Endometrium (tissue), 2 donors: ENCODE measurements at regions not wholly inside any gene's neighbourhood (a gene's known extent, or its start where the extent isn't known, plus 50 kb on each side); places are given as distances from the start of the nearest gene placed in this dataset.

ENCODE experiments used
- FAIRE-seq: peaks from 2 replicates; lab custom pipeline; 2012; peaks lifted over from hg19 to GRCh38; lab: Jason Lieb, UNC
- donor health status: control.
- donor health status: control.

DNA sequence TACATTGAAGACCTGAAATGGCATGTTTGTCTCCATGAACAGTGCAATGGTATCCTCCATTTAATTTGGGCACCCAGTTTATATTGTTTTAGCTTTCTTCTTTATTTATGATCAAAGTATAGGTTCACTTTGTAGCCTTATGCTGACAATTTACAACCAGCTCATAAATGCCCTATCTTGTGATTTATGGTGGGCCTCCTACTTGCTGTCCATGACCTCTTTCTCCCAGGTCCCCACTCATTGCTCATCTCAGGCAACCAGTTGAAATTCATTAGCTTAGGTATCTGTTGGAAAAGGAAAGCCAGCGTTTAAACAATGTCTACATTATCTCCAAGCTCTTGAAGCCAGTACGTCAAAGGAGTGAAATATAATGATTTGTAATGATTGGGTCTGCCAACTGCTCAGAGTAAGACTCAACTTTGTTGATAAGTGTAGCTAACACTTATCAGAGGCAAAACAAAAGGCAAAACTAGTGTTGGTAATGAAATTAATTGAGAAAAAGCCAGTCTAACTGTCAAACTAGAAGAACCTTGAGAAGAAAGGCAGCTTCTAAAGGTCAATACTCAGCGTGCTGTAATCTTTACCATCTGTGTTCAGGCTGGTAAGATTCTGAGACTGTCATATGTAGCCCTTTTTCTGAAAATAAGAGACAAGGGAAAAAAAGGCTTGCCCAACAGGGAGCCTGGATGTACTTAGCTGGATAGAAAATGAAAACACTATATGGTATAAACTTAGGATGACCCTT, 695.9 kb downstream of the EPHA4 start:
- no peak for FAIRE-seq

DNA sequence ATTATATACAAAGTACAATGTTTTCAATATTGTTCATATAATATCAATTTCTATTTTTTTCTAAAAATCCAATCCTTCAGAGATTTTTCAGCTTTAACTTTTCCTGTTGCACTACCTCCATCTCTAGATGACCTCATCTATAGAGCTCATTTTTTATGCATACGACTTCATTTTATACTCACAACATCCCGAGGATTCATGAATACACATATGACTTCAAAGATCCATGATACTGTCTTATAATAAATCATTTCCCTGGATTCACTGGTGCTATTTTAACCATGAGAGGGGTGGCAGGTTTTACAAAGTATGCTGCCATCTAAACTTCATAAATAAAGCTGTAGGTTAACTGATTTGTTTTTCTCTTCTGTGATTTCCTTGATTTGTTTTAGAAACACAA, 694.6 kb downstream of the EPHA4 start:
- FAIRE-seq = no peak

DNA sequence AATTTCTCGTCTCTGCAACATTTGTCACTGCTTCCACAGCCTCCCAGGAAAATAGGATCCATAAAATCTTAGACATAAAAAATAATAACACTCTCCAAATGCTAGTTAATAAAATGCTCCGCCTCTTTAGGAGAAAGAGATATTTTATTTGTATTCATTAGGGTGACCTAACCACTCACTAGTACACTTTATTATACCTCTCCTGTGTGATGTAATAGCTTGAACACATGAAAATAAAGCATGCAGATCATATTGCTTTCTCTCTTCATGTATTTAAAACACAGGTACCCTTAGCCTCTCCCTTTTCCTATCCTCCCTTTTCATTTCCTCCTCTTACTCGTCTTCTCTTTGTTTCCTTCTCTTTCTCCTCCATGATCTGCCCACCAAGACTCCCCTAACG, 694.2 kb downstream of the EPHA4 start:
- no peak for FAIRE-seq

DNA sequence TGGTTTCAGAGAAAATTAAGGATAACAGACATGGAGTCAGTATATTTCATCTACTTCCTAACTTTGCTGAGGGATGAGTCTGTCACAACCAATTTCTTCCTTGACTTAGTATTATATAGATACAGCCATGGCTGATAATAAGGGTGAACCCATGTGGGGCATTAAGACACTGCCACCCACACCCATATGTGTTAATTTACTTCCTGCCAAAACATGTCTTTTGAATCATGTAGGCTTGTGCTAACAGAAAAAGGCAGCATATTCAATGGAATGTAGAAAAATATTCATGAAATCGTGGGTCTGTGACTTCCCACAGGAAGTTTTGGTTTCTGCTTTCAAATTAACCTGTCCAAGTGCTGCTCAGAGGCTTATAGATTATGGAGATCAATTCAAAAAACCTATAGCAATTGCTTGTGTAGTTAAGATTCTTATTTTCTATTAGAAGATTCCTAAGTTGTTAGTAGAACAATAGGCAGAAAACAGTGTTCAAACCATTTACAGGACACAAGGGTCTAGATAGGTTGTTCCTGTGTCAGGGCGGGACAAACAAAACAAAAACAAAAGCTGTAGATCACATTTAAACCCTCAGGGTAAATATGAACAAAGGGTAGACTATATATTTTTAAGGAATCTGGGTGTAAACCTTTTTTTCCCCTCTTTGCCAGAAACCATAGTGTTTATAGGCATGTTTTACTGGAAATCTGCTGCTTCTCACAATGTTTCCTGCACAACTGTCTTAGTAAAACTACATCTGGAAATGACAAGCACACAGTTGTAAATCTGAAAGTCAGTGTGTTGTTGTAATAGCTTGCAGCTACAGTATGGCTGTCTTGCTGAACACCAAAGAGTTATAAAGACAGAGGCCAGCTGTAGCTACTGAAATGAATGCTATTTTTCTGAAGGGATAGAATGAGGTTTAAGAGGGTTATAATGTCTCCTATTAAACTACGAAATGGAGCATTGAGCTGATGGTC, 691.2 kb downstream of the EPHA4 start:
- FAIRE-seq = no peak

DNA sequence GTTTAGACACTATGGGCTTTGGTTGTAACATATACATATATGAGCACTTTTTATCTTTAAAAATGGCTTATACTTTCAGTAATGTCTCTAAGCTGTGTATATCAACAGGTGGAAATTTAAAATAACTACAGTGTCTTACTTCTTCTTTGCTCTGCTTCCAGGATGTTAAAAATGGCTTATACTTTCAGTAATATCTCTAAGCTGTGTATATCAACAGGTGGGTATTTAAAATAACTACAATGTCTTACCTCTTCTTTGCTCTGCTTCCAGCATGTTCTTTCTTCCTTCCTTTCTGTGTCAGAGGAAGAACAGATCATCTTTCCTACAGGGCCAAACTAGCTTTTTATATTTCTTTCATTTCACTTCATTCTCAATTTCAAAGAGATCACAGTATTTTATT, 689.6 kb downstream of the EPHA4 start:
- no peak for FAIRE-seq

DNA sequence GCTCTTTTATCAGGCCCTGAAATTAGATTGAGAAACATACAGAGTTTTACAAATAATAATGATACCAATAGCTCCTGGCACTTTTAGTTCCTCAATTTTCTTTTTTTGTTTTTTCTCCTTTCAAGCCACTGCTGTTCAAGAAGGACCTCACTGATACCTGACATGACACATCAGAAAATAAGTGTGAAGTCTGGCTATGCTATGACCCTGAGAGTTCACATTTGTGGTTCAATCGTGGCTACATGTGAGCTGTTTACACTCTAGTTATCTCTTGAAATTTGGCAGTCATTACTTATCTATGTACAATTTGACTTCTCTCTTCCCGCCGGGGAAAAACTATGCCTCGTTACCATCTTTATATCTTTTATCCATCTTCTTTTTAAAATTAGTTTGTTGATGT, 686.5 kb downstream of the EPHA4 start:
- FAIRE-seq = no peak

DNA sequence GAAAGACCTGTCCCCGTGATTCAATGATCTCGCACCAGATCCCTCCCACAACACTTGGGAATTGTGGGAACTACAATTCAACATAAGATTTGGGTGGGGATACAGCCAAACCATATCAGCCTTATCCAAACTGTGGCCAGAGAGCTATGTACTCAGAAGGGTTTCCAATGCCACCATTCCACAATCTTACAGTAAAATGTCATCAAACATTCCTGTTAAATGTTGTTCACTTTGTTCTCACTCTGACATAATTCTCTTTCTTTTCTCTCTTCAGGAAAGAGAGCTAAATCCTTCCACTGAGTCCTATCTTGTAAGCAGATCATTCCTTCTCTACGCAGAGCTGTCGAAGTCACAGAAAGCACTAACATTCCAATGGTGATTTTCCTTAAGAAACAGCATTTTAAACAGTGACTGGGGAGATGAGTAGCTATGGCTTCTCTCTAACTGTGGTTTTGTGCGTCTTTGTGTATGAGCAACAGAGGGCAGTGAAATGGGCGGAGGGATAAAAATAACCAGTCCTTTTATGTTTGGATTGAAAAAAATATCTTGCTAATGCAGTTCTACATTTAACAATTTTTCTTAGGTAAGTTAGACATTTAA, 684.7 kb downstream of the EPHA4 start:
- FAIRE-seq = no peak

DNA sequence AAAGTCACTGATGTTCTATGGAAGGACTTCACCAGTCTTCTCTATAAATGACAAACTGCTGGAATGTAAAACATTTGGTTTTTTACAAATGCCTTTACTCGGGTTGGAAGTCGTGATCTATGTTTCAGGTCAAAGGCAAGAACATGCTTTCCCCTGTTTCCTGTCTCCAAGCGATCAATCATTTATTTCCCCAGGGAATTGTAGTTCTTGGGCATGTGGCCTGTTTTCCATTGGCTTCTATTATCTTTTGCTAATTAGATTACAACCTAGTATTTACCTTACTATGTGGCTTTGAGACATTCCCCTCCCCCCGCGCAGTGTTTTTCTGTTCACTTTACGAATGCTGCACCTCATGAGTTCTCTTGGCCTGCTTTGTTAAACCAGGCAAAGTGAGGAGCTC, 684.2 kb downstream of the EPHA4 start:
- FAIRE-seq = no peak

DNA sequence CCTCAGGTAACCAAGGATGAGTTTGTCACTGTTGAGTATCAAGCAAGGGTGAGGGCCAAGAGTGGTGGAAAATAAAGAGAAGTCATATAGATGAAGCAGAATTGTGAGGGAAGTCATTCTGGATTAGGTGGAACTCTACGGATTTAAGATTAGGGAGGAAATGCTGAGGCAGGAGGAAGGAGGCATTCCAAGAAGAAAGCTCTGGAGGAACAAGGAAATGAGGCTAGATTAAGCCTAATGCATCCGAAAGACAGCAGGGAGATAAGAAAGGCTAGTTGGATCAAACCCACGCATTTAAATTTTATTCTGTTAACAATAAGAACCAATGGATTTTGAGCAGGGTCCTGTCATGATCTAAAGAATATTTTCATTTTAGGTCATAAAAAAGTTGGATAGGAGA, 681.2 kb downstream of the EPHA4 start:
- FAIRE-seq = no peak

DNA sequence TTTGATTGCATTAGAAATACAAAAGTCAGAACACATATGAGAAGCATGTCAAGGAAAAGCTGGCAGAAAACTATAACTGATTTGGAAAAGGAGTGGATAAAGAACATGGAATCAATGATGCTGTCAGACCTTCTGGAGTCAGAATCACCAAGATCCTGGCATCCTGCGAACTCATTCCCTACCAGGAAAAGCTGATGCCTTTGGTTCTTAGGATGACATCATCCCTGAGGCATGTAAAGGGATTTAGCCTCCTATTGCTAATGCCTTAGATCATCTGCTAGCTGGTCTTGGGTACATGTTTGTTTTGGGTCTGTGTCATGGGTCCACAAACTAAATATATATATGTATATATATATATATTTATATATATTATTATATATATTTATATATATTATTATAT, 680.7 kb downstream of the EPHA4 start:
- FAIRE-seq = no peak

DNA sequence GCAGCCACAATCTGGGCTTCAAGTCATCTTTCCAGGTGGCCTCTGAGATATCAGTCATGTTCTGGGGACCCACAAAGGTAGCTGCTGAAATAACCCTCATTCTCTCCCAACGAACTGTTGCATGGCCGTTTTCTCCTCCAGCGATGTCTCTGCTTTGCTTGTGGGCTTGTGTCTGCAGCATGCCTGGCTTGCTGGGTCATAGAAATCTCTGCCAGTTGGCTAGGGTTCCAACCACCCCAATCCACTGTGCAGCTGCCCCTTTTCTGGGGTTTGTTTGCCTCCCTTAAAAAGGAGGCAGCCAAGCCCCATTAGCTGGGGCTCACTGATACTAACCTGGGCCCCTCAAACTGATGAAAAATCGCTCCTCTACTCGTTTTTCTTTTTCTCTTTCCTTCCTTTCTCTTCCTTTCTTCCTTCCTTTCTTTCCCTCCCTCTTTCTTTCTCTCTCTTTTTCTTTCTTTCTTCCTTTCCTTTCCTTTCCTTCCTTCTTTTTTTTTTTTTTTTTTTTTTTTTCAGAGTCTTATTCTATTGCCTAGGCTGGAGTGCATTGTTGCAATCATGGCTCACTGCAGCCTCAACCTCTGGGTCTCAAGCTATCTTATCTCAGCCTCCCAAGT, 680.0 kb downstream of the EPHA4 start:
- no peak for FAIRE-seq

DNA sequence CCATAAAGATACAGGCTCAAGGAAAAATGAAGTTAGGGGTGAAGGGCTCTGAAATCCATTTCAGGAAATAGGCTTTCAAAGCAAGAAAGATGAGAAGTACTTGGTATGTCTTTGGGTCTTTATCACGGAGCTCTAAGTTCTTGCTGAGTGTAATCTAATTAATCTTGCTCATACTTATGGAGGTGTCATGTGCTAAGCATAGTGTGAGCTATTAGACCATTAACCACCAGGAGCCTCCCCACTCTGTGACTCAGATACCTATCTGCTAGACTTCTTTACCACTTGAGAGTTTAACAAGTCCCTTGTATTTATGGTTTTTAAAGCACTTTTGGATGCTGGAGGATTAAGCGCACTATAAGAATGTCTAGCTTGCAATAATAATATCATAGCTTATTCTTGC, 678.7 kb downstream of the EPHA4 start:
- no peak for FAIRE-seq

DNA sequence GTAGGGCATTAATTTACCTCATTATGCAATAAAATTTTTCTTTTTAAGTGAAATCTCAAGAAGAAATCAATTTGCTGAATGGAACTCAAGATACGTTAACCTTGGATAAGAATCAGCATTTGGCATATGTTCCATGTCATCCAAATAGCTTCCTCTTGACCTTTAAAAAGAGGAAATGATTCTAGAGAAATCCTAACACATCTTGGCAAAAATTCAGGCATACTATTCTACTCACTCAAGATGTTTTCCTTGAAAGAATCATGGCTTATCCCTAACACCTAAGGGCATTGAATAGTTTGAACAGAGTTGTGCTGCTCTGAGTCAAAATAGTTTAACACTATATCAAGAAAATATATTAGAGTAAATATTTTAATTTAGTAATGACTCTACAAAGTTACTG, 678.0 kb downstream of the EPHA4 start:
- no peak for FAIRE-seq

DNA sequence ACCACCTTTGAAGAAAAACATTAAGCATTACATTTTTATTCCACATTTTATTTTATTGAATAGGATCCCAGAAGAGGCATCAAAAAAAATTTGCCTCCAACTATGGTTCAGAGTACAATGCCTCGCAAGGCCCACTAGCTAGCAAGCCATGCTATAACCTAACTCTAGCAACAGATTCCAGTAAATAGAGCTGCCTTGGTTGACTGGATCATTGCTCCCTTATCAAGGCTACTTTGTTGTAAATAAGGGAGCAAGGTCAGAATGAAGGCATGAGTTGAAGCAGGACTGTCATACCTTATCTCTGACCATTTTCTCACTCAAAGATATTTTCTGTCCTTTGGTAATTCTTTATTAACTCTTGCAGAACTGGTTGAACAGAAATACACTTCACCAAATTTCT, 672.6 kb downstream of the EPHA4 start:
- no peak for FAIRE-seq

DNA sequence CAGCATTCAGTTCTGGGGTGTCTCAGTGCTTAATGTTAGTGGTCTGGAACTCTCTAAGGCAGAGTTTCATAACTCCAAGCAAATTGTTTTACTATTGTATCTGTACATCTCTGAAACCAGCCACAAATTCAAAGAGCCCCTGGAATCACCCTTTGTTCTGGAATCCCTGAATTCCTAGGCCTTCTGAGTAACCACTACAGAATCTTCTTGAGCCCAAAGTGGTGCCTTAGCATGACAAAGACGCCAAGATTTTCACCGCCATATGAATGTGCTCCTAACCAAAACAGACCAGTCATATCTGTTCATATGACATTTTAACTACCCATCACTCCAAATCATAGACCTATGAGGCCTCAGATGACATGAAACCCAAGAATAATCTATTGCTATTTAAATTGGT, 668.1 kb downstream of the EPHA4 start:
- FAIRE-seq = no peak

DNA sequence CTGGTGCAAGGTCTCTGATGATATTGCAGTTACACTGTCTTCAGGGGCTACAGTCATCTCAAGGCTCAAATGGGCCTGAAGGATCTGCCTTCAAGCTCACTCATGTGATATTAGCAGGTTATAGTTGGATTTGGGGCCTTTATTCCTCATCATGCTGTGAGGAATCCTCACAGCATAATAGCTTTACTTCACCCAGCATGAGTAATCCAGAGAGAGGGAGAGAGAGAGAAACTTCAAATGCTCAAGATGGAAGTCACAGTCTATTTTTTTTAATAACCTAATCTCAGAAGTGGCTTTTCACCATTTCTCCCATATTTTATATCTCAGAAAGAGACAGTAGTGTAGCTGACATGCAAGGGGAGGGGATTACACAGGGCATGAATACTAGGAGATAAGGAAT, 658.7 kb downstream of the EPHA4 start:
- no peak for FAIRE-seq

DNA sequence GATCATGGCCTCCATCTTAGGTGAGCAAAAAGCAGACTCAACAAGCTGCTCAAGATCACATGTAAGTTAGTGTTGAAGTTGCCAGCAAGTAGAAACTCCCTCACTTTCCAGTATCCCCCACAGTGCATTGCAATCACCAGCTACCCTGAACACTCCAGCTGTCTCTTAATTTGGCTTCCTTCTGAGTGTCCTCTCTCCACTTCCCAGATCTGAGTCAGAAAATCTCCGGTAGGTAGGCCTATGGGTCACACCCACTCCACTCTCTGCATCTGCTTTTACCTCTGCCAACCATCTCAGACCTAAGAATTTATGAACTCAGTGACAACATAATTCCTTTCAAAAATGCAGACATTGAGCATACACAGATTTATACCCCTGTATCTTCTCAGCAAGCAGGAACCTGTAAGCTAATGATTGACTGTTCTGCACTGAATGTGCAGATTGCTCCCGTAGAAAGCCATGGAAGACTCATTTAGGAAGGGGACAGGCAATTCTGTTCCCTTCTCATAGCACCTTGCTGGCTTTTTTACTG, 656.9 kb downstream of the EPHA4 start:
- FAIRE-seq = no peak

DNA sequence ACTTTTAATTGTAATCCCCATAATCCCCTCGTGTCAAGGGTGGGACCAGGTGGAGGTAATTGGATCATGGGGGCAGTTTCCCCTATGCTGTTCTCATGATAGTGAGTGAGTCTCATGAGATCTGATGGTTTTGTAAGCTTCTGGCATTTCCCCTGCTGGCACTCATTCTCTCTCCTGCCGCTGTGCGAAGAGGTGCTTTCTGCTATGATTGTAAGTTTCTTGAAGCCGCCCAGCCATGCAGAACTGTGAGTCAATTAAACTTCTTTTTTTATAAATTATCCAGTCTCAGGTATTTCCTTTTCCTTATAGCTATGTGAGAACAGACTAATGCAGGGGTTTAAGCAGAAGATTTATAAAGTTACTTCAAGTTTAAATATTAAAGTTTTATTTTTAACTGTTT, 655.2 kb downstream of the EPHA4 start:
- FAIRE-seq = no peak

DNA sequence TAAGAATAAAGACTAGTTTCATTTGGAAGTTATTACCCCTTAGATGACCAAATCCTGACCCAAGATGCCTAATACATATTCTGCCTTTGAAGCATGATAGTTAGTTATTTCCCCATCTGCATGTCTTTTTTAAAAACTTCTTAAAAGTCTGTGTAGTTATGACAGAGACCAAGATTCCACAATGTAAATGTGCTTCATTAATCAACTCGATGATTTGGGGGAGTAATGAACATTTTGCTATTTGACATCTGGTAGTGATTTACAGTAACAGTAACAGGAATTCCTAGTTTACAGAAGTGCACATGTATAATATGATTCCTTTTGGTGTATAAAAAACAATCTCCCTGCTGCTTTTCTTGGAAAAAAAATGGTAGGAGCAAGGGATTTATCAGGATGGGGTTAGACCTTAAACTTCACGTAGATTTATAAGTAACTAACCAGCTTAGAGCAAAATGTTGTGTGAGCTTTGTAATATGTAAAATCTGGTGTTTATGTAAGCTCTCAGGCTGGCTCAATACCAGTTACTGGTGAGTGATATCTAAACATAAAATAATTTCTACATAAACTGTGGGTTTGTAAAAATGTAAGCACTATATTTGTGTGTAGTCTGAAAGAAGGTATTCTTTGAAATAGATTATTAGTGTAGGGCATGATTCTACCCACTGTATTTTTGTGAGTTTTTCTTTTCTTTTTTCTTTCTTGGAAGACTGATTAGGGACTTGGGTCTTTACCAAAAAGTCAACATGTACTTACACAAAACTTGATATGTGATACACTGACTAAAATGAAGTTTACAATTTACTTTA, 641.6 kb downstream of the EPHA4 start:
- FAIRE-seq = no peak

DNA sequence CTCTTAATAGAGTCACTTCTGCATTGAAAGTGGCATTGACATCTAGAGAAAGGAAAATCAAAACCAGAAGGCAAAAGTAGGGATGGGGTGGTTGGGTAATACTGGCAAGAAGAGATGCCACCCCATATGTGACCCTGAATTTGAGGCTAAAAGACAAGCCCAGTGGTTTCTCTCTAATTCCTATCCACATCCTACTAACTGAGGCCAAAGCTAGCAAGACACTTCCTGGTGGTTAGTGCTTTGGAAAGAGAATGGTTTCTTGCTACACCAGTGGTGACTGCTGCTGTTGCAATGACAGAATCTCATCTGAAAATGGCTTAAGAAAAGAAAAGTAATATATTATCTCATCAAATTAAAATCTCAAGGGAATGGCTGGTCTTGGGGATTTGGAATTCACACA, 640.6 kb downstream of the EPHA4 start:
- no peak for FAIRE-seq

DNA sequence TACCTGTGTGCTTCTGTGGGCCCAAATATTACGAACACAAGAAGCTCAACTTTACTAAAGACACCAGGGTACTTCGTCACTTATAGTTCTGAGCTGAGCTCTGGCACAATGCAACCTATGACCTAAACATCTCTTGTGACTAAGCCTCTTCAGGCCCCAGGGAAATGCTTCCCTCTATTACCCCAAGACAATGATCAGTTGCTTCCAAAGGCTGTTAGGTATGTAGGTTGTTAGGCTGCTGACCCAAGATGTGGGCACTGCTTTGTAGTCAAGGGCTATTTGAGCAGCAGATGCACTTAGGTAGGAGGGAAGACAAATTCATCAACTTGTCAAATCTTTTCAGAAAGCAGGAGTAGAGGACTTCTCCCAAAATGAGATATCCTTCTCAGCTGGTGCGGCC, 640.1 kb downstream of the EPHA4 start:
- FAIRE-seq = no peak
